SK-N-SH (cell line): ENCODE measurements at regions not wholly inside any gene's neighbourhood (a gene's known extent, or its start where the extent isn't known, plus 50 kb on each side); places are given as distances from the start of the nearest gene placed in this dataset.

ENCODE experiments used
- CTCF ChIA-PET: fragments of 300-600, 350-600 bp; formaldehyde crosslinking; extraction: SDS; loops from one replicate; lab custom pipeline; 2021; lab: Yijun Ruan, JAX
- POLR2A ChIA-PET: fragments of 350-600 bp; sonication (Branson Sonifier 250); formaldehyde crosslinking; extraction: SDS; loops from one replicate; lab custom pipeline; 2020; ENCODE audit warnings: antibody characterized with exemption, inconsistent platforms; lab: Yijun Ruan, JAX
- DNase-seq: peaks from one replicate; pipeline ENCODE4 v3.0.0; 2012
- H2AFZ ChIP-seq: fragments of 200-600 bp; sonication (generic); 2 replicates; pipeline ENCODE4 v1.8.1; 2016; ENCODE audit warnings: antibody characterized with exemption, mild to moderate bottlenecking, low read depth
- H3F3A ChIP-seq: fragments of 200-600 bp; sonication (generic); replicated peaks from 2 replicates; pipeline ENCODE3; 2016; ENCODE audit warnings: antibody characterized with exemption, mild to moderate bottlenecking; ENCODE audit not compliant: insufficient read depth
- H3K27ac ChIP-seq, 2 experiments: fragments of 200-500 bp in 1 of 2; fragments of 200-600 bp in 1 of 2; sonication (Bioruptor generic) in 1 of 2; sonication (generic), shearing (Covaris generic) in 1 of 2; 2 replicates each; pipeline versions ENCODE4 v1.5.1 to v1.6.1; 2014 to 2016; ENCODE audit warnings: low read depth in 2 of 2, inconsistent platforms in 1 of 2, low read length in 1 of 2, mild to moderate bottlenecking in 1 of 2, mixed read lengths in 1 of 2
- H3K27me3 ChIP-seq: fragments of 200-600 bp; sonication (generic), shearing (Covaris generic); 2 replicates; pipeline ENCODE4 v1.6.1; 2016; ENCODE audit warnings: mixed run types; ENCODE audit not compliant: insufficient read depth
- H3K36me3 ChIP-seq, 2 experiments: fragments of 200-500 bp in 1 of 2; fragments of 200-600 bp in 1 of 2; sonication (Bioruptor generic) in 1 of 2; sonication (generic) in 1 of 2; replicated peaks in 1 of 2; 2 replicates each; pipeline versions ENCODE3 to v1.5.1; 2014 to 2016; ENCODE audit warnings: low read length in 1 of 2, mild to moderate bottlenecking in 1 of 2; ENCODE audit not compliant: insufficient read depth in 2 of 2, control insufficient read depth in 1 of 2
- H3K4me1 ChIP-seq, 2 experiments: fragments of 200-500 bp in 1 of 2; fragments of 200-600 bp in 1 of 2; sonication (Bioruptor generic) in 1 of 2; sonication (generic), shearing (Covaris generic) in 1 of 2; 2 replicates each; pipeline versions ENCODE4 v1.5.1 to v1.6.1; 2014 to 2016; ENCODE audit warnings: low read depth in 1 of 2, low read length in 1 of 2, mixed run types in 1 of 2; ENCODE audit not compliant: insufficient read depth in 2 of 2, control insufficient read depth in 1 of 2
- H3K4me2 ChIP-seq: fragments of 200-600 bp; sonication (generic), shearing (Covaris generic); 2 replicates; pipeline ENCODE4 v1.6.1; 2017; ENCODE audit warnings: mixed run types
- H3K4me3 ChIP-seq, 2 experiments: fragments of 200-500 bp in 1 of 2; fragments of 200-600 bp in 1 of 2; sonication (Bioruptor generic) in 1 of 2; sonication (generic), shearing (Covaris generic) in 1 of 2; 2 replicates each; pipeline versions ENCODE4 v1.5.1 to v1.8.1; 2014 to 2016; ENCODE audit warnings: low read depth in 2 of 2, inconsistent platforms in 1 of 2, low read length in 1 of 2, mild to moderate bottlenecking in 1 of 2, mixed read lengths in 1 of 2, moderate library complexity in 1 of 2
- H3K79me2 ChIP-seq: fragments of 200-600 bp; sonication (generic); 2 replicates; pipeline ENCODE4 v1.8.1; 2017; ENCODE audit warnings: mild to moderate bottlenecking; ENCODE audit not compliant: insufficient read depth
- H3K9ac ChIP-seq: fragments of 200-600 bp; sonication (generic); 2 replicates; pipeline ENCODE4 v1.6.1; 2017; ENCODE audit warnings: mixed run types
- H3K9me2 ChIP-seq: fragments of 200-600 bp; sonication (generic); 2 replicates; pipeline ENCODE4 v1.6.1; 2017; ENCODE audit warnings: mixed run types
- H3K9me3 ChIP-seq: fragments of 200-600 bp; sonication (generic); 2 replicates; pipeline ENCODE4 v1.6.1; 2017; ENCODE audit warnings: mixed run types, mild to moderate bottlenecking, moderate library complexity
- H4K20me1 ChIP-seq: fragments of 200-600 bp; sonication (generic); 2 replicates; pipeline ENCODE4 v1.6.1; 2017; ENCODE audit warnings: mild to moderate bottlenecking, mixed run types; ENCODE audit not compliant: insufficient read depth
- EZH2phosphoT487 ChIP-seq: fragments of 200-600 bp; sonication (generic); IDR thresholded peaks from 2 replicates; pipeline ENCODE4 v1.6.1; 2017; ENCODE audit warnings: low read depth, mixed run types, mild to moderate bottlenecking, antibody characterized with exemption, moderate library complexity, borderline replicate concordance
- FOSL2 ChIP-seq: IDR thresholded peaks from 2 replicates; pipeline ENCODE4 v1.4.0; 2012; ENCODE audit warnings: low read depth, mild to moderate bottlenecking, moderate library complexity, borderline replicate concordance
- FOXJ3 ChIP-seq: sonication (generic); formaldehyde crosslinking; IDR thresholded peaks from 2 replicates; pipeline ENCODE4 v1.5.1; 2020; ENCODE audit warnings: mild to moderate bottlenecking, missing genetic modification reagents
- IRF3 ChIP-seq: fragments of 150-350 bp; IDR thresholded peaks from 2 replicates; pipeline ENCODE4 v1.6.1; 2016; ENCODE audit warnings: mild to moderate bottlenecking, low read depth, low read length
- JUND ChIP-seq: IDR thresholded peaks from 2 replicates; pipeline ENCODE4 v1.4.0; 2012
- MAX ChIP-seq: IDR thresholded peaks from 2 replicates; pipeline ENCODE4 v1.4.0; 2012; ENCODE audit warnings: low read depth
- MEF2A ChIP-seq: IDR thresholded peaks from 2 replicates; pipeline ENCODE4 v1.4.0; 2012; ENCODE audit warnings: low read depth, borderline replicate concordance
- NFIC ChIP-seq: IDR thresholded peaks from 2 replicates; pipeline ENCODE4 v1.4.0; 2012; ENCODE audit warnings: borderline replicate concordance
- NRF1 ChIP-seq: IDR thresholded peaks from 2 replicates; pipeline ENCODE4 v1.6.1; 2012; ENCODE audit warnings: low read depth, mild to moderate bottlenecking, low read length
- PBX3 ChIP-seq: IDR thresholded peaks from 2 replicates; pipeline ENCODE4; 2012
- POLR2AphosphoS5 ChIP-seq: IDR thresholded peaks from 2 replicates; pipeline ENCODE4 v1.6.1; 2012; ENCODE audit warnings: low read depth, low read length
- RAD21 ChIP-seq: IDR thresholded peaks from 2 replicates; pipeline ENCODE4 v1.6.1; 2012; ENCODE audit warnings: mild to moderate bottlenecking, low read length
- REST ChIP-seq: IDR thresholded peaks from 2 replicates; pipeline ENCODE4 v1.6.1; 2012; ENCODE audit warnings: mild to moderate bottlenecking, low read depth, low read length, moderate library complexity
- USF2 ChIP-seq: fragments of 150-350 bp; IDR thresholded peaks from 2 replicates; pipeline ENCODE4 v1.6.1; 2017; ENCODE audit warnings: antibody characterized with exemption, low read length, low read depth, borderline replicate concordance
- WGBS: methylation state at CpG from one replicate; pipeline ENCODE4 v1.1.6; 2017; ENCODE audit warnings: low lambda C conversion rate; 5-methylcytosine and 5-hydroxymethylcytosine counted together

- Histone ChIP-seq H3K9me2 (no peaks in the 10 kb centered on the region), H3K36me3 (no peaks in the 10 kb centered on the region), H3K4me2 (no peak overlapping the region), H3F3A (no peaks in the 10 kb centered on the region), H3K9ac (no peak overlapping the region), H3K27me3 (no peaks in the 10 kb centered on the region), H4K20me1 (no peaks in the 10 kb centered on the region), H2AFZ (no peak overlapping the region), H3K9me3 (no peaks in the 10 kb centered on the region), H3K4me3 (no peak overlapping the region), H3K4me1 (no peaks in the 10 kb centered on the region), H3K27ac (no peak overlapping the region), H3K79me2 (no peaks in the 10 kb centered on the region)
- ChIA-PET CTCF (no interaction called here), POLR2A (no interaction called here)
- no peak for DNase-seq
- TF ChIP-seq RAD21 (no peak), POLR2AphosphoS5 (no peak), REST (no peak), USF2 (no peak), MEF2A (no peak), PBX3 (no peak), FOSL2 (no peak), NFIC (no peak), NRF1 (no peak), JUND (no peak), MAX (no peak), EZH2phosphoT487 (no peak), IRF3 (no peak), FOXJ3 (CRISPR knock-in tag) (no peak)
- 15% methylated on average over 2 of the region's 2 CpGs for WGBS
Measured at GRCh38 chr17:53996131-53996530, 173.4 kb downstream of the KIF2B start.
